KMS-11 (cell line): ENCODE measurements at regions not wholly inside any gene's neighbourhood (a gene's known extent, or its start where the extent isn't known, plus 50 kb on each side); places are given as distances from the start of the nearest gene placed in this dataset.

Source experiments
- H2AFZ ChIP-seq: fragments of 200-600 bp; sonication (generic); 2 replicates; pipeline ENCODE4 v1.6.1; 2016; ENCODE audit warnings: antibody characterized with exemption, mixed run types, low read depth
- H3K27ac ChIP-seq: fragments of 200-600 bp; sonication (generic); 2 replicates; pipeline ENCODE4 v1.6.1; 2016; ENCODE audit warnings: mild to moderate bottlenecking, mixed run types
- H3K27me3 ChIP-seq: fragments of 200-600 bp; sonication (generic); 2 replicates; pipeline ENCODE4 v1.6.1; 2017; ENCODE audit warnings: mild to moderate bottlenecking, low read depth, mixed run types, moderate library complexity; ENCODE audit not compliant: insufficient read depth
- H3K36me3 ChIP-seq: fragments of 200-600 bp; sonication (generic); 2 replicates; pipeline ENCODE4 v1.6.1; 2017; ENCODE audit warnings: mild to moderate bottlenecking, mixed run types; ENCODE audit not compliant: insufficient read depth
- H3K4me1 ChIP-seq: fragments of 200-600 bp; sonication (generic); 2 replicates; pipeline ENCODE4 v1.6.1; 2016; ENCODE audit warnings: mild to moderate bottlenecking, low read depth, mixed run types; ENCODE audit not compliant: poor library complexity, severe bottlenecking
- H3K4me2 ChIP-seq: fragments of 200-600 bp; sonication (generic); 2 replicates; pipeline ENCODE4 v1.7.0; 2016; ENCODE audit warnings: mild to moderate bottlenecking, mixed run types
- H3K4me3 ChIP-seq: fragments of 200-600 bp; sonication (generic); IDR thresholded peaks from 2 replicates; pipeline ENCODE4 v1.6.1; 2017; ENCODE audit warnings: low read depth, low read length, mixed read lengths; ENCODE audit not compliant: insufficient read depth
- H3K79me2 ChIP-seq: fragments of 200-600 bp; sonication (generic); 2 replicates; pipeline ENCODE4 v1.6.1; 2016; ENCODE audit warnings: low read depth, mixed run types; ENCODE audit not compliant: insufficient read depth
- H3K9ac ChIP-seq: fragments of 200-600 bp; sonication (generic); 2 replicates; pipeline ENCODE4 v1.6.1; 2016; ENCODE audit warnings: mild to moderate bottlenecking, mixed run types
- H4K20me1 ChIP-seq: fragments of 200-600 bp; sonication (generic); 2 replicates; pipeline ENCODE4 v1.6.1; 2016; ENCODE audit warnings: mild to moderate bottlenecking, mixed run types; ENCODE audit not compliant: insufficient read depth
- TF ChIP-seq, protein P1 (sequence below): fragments of 200-600 bp; sonication (generic); conservative IDR thresholded peaks from 2 replicates; pipeline ENCODE4 v1.6.1; 2017; ENCODE audit warnings: low read depth, mild to moderate bottlenecking, antibody characterized with exemption, low read length, moderate library complexity, mixed read lengths

- TF ChIP-seq, protein P1, sequence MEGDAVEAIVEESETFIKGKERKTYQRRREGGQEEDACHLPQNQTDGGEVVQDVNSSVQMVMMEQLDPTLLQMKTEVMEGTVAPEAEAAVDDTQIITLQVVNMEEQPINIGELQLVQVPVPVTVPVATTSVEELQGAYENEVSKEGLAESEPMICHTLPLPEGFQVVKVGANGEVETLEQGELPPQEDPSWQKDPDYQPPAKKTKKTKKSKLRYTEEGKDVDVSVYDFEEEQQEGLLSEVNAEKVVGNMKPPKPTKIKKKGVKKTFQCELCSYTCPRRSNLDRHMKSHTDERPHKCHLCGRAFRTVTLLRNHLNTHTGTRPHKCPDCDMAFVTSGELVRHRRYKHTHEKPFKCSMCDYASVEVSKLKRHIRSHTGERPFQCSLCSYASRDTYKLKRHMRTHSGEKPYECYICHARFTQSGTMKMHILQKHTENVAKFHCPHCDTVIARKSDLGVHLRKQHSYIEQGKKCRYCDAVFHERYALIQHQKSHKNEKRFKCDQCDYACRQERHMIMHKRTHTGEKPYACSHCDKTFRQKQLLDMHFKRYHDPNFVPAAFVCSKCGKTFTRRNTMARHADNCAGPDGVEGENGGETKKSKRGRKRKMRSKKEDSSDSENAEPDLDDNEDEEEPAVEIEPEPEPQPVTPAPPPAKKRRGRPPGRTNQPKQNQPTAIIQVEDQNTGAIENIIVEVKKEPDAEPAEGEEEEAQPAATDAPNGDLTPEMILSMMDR = no peak
- no peaks in the 10 kb centered on the region for H3K36me3 ChIP-seq
- no peaks in the 10 kb centered on the region for H4K20me1 ChIP-seq
- H3K27ac ChIP-seq = no peak overlapping the region
- peaks cover 8% of the 10 kb centered on the region for H3K4me1 ChIP-seq
- H3K79me2 ChIP-seq = no peaks in the 10 kb centered on the region
- no peak overlapping the region for H3K9ac ChIP-seq
- no peak overlapping the region for H2AFZ ChIP-seq
- H3K27me3 ChIP-seq = no peaks in the 10 kb centered on the region
- H3K4me3 ChIP-seq = no peak overlapping the region
- H3K4me2 ChIP-seq = no peak overlapping the region
These were observed 79.1 kb upstream of the CPEB4 start for GRCh38 chr5:173809014-173809413.

DNA sequence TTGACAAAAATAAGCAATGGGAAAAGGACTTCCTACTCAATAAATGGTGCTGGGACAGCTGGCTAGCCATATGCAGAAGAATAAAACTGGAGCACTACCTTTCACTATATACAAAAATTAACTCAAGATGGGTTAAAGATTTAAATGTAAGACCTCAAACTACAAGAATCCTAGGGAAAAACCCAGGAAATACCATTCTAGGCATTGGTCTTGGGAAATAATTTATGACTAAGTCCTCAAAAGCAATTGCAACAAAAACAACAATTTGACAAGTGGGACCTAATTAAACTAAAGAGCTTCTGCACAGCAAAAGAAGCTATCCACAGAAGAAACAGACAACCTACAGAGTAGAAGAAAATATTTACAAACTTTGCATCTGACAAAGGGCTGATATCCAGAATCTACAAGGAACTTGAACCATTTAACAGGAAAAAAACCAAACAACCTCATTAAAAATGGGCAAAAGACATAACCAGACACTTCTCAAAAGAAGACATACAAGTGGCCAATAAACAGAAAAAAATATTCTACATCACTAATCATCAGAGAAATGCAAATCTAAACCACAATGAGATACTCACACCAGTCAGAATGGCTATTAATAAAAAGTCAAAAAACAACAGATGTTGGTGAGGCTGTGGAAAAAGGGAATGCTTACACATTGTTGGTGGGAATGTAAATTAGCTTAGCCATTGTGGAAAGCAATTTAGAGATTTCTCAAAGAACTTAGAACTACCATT lies 75.2 kb upstream of the CPEB4 start:
- no peaks in the 10 kb centered on the region for H3K27me3 ChIP-seq
- H3K4me1 ChIP-seq = peaks cover 8% of the 10 kb centered on the region
- no peaks in the 10 kb centered on the region for H4K20me1 ChIP-seq
- no peaks in the 10 kb centered on the region for H3K36me3 ChIP-seq
- no peak overlapping the region for H2AFZ ChIP-seq
- H3K9ac ChIP-seq = no peak overlapping the region
- H3K79me2 ChIP-seq = no peaks in the 10 kb centered on the region
- H3K4me3 ChIP-seq = no peak overlapping the region
- no peak overlapping the region for H3K27ac ChIP-seq
- no peak overlapping the region for H3K4me2 ChIP-seq
- TF ChIP-seq, protein P1 = no peak

DNA sequence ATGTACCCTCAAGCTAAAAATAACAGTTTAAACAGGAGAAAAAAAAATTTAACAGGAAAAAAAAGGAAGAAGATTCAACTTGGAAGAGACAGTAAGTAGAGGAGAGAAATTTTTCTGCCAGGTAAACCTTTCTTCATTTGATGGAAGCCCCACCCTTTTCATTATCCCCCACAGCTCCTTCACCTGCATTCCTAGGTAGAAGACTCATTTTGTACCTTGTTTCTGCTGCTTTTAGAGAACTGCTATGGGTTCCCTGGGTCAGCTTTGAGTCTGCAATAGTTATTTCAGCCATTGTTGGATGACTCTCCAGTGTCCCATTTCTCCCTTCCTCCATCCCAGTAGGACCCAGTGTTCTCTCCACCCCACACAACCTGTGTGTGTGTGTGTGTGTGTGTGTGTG lies 74.1 kb upstream of the CPEB4 start:
- H3K4me3 ChIP-seq = no peak overlapping the region
- H3K9ac ChIP-seq = no peak overlapping the region
- H2AFZ ChIP-seq = no peak overlapping the region
- H3K4me1 ChIP-seq = peaks cover 8% of the 10 kb centered on the region
- H4K20me1 ChIP-seq = no peaks in the 10 kb centered on the region
- no peak overlapping the region for H3K4me2 ChIP-seq
- no peak overlapping the region for H3K27ac ChIP-seq
- no peaks in the 10 kb centered on the region for H3K27me3 ChIP-seq
- TF ChIP-seq, protein P1 = no peak
- no peaks in the 10 kb centered on the region for H3K36me3 ChIP-seq
- no peaks in the 10 kb centered on the region for H3K79me2 ChIP-seq

GRCh38 chr5:173815571-173815970 lies 72.6 kb upstream of the CPEB4 start:
- Histone ChIP-seq H3K27ac (no peak overlapping the region), H3K9ac (no peak overlapping the region), H3K4me2 (no peak overlapping the region), H4K20me1 (no peaks in the 10 kb centered on the region), H3K4me1 (peaks cover 20% of the 10 kb centered on the region), H3K27me3 (no peaks in the 10 kb centered on the region), H3K4me3 (no peak overlapping the region), H3K36me3 (no peaks in the 10 kb centered on the region), H3K79me2 (no peaks in the 10 kb centered on the region), H2AFZ (no peak overlapping the region)
- TF ChIP-seq, protein P1 = no peak
